HG03378 (cell line): ENCODE measurements at regions not wholly inside any gene's neighbourhood (a gene's known extent, or its start where the extent isn't known, plus 50 kb on each side); places are given as distances from the start of the nearest gene placed in this dataset.

ENCODE experiments used
- ATAC-seq: cut with Tn5 transposase; IDR thresholded peaks from one replicate; pipeline ENCODE4 v1.9.1; 2021; ENCODE audit warnings: mild to moderate bottlenecking, moderate library complexity; ENCODE audit not compliant: unreplicated experiment

GRCh38 chr21:39056636-39057035 lies 126.6 kb downstream of the PSMG1 start:
- ATAC-seq = no peak

DNA sequence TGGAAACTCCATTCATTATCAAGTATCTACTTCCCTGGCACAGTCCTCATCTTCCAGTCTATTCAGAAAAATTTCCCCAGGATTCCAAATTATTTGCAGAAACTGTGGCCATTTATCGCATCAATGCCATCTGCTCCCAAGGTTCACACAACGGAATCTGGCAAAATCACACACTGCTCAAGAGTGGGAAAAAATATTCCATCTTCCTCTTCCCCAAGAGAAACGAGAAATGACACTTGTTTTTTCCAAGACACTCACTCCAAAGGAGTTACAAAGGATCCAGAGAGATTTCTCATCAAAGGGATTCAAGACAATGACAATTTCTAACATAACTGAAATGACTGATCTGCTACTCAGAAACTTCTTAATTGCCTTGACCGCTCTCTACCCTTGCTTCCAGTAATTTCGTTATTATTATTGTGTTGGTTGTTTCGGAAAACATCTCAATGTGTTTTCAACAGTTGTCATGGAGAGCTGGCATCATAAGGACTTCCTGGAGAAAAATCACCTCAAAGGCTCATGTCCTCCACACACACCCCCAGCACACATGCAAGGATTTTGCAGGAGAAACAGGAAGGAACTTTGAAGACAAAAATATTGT lies 128.0 kb downstream of the PSMG1 start:
- ATAC-seq = no peak

DNA sequence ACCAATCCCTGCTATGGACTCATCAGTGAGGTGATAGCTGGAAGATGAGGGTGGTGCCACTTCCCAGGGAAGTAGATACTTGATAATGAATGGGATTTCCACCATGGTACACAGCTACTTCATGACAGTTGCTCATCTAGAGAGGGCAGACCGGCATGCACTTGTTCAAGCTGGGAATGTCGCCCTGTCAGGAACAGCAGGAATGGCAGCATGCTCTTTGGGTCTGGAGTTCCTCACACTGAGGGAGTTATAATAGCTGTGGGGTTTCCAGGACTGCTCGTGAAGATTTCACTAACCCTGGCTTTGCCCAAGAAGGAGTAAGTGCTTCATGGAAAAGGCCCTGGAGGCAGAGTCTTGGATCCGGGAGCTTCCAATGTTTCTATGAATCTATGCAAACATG lies 129.2 kb downstream of the PSMG1 start:
- ATAC-seq = no peak

- no peak for ATAC-seq
Measured at GRCh38 chr21:39053126-39053525, 130.1 kb downstream of the PSMG1 start.

GRCh38 chr21:39052718-39053117 lies 130.5 kb downstream of the PSMG1 start:
- ATAC-seq = no peak

- no peak for ATAC-seq
Measured at GRCh38 chr21:39051588-39051949, 131.7 kb downstream of the PSMG1 start.

DNA sequence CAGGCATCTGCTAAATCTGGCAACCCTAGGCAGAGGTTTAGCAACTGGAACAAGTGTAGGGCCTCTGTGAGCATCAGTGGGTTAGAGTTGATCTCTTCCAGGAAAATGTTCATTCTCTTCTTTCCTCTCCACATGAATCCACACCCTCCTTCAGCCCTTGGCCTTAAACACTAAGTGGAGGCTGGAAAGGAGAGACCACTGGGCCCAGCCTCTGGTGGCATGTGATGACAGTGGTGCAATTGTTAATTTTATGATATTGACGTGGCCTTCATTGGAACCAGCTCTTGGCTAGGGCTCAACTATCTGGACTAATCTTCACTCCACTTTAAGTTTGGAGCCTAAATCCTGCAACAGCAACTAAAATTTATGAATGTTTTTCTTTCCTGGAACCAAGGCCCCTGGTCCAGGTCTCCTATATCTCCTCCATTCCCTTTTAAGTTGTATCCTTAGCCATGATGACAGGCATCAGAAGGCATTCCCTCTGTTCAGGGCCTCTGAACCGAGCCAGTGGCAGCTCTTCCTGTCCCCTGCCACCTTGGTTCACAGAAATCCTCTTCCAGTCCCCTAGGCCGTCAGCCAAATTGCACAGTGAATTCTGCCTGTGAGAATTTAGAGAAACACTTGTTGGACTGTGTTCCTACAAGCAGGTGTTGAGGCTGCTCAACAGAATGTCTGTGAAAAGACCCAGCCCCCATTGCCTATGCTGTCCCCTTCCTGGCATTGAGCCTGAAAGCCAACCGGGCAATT lies 132.2 kb downstream of the PSMG1 start:
- no peak for ATAC-seq

- no peak for ATAC-seq
Measured at GRCh38 chr21:39048574-39048973, 134.7 kb downstream of the PSMG1 start.

- no peak for ATAC-seq
Measured at GRCh38 chr21:39048064-39048463, 135.2 kb downstream of the PSMG1 start.

DNA sequence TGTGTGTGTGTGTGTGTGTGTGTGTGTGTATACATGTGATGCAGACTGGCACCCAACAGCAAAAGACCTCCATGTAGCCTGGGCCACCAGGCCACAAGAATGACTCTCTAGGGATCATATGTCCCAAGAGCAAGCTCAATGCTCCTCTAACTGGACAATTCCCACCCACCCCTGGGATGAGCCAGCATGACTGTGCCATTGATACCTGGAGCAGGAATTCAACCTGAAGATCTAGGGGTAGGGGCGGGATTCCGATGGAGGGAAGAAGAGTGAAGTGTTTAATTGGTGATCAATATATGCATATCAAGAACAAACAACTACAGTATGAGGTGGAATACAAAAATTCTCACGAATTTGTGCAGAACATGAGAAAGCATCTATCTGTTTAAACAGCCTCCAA lies 136.2 kb downstream of the PSMG1 start:
- ATAC-seq = no peak

- no peak for ATAC-seq
Measured at GRCh38 chr21:39046236-39046916, 136.9 kb downstream of the PSMG1 start.

GRCh38 chr21:39041816-39042215 lies 141.4 kb downstream of the PSMG1 start:
- no peak for ATAC-seq

GRCh38 chr21:39040494-39041110 lies 142.6 kb downstream of the PSMG1 start:
- ATAC-seq = no peak

DNA sequence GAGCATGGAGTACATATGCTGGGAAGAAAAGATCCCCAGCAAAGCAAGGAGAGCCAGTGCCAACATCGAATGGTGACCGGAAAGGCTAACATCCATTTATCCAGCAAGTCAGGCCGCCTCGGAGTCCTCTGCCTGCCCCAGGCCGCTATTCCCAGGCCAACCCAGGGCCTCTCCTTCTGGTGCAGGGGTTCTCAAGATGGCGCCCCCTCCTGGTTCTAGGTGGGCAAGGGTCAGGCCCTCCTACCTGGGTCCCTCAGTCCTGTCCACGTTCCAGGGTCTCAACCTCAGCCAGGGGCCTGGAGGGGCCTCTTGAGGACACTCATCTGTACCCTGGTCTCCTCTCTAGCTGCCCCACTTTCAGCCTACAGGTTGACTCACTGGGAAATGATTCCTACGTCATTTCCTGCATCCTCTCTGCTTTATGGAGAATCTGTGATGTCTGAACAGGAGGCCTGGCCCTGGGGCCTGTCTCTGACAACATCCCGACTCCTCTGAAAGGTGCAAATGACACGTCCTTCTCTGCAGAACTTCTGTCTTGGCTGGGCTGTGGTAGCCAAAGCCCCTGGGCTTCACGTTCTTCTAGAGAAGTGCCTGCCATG lies 145.3 kb downstream of the PSMG1 start:
- no peak for ATAC-seq

DNA sequence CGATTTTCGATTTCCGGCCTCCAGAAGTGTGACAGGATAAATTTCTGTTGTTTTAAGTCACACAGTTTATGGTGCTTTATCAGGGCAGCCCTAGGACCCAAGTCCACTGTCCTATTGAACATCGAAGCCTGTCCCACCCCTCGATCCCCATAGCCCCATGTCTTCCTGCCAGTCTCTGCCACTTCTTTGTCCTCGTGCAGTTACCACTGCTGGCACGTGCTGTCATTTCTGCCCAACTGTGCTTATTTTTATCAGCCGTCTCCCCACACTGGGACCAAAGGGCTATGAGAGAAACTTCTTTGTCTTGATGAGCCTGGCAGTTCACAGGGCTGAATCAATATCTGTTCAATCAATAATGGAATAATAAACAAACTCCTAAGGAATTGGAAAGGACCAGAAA lies 146.7 kb downstream of the PSMG1 start:
- no peak for ATAC-seq

DNA sequence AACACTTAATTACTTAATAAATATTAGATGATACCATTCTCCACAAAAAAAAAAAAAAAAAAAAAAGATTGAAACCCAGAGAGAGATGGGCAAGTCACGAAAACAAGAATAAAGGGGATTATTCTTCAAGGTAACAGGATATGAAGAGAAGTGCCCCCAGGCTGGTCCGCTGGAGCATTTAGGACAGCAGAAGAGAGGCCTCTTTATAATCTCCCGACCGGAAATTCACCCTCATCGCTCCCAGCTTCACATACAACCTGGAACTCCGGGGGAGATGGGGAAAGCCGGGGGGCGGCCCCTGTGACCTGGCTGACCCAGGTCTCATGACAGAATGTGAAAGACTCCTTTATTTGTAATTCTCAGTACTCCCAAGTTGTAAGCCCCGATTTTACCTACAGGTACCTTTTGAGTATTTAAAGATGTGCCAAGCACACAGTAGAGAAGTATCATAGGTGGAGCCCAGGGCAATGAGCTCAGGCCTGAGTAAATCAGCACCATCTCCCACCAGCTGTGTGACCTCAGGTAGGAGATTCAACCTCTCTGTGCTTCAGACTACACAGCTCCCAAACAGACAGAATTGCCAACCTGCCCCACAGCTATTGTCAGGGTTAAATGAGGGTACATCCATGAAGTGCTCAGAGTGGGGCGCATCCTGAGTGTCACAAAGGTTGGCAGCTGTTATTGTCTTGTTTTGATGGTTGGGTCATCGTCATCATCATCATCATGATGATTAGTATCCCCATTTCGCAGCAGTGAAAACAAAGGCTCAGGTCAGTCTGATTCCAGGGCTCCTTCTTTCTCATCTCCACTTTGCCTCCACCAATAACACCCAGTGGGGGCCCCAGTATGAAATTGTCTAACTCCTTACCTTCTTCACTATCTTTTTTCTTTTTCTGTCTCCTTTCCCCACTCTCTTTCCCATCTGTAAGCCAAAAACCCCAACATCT lies 148.4 kb downstream of the PSMG1 start:
- no peak for ATAC-seq

DNA sequence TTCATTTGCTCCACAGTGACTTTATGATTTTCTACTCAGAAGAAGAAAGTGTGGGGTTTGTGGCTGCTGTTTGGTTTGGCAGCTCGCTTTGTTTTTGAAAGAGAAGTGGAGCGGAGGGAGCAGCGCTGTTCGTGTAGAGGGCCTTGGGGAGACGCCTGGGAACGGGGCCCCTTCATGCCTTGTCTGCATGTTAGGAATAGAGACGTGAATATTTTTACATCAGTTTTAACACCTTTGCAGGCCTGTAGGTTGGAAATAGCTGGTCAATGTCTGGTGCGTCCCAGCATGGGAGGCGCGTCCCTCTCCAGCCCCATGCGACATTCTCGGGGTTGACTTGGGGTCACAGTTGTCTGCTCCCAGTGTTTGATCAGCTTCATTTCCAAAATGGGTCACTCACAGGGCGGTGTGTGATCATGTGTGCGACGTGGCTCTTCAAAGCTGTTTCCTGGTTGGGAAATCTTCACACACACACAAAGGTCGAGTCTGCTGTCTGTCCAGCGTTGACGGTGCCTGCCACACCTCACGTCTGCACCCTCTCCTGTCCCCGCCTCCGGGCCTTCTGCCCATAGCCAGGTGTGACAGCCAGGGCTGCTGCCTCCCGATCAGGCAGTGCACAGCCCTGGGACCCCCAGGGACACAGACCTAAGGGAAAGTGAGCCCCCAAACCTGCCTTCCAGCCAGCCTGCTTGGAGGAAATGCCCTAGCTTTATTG lies 149.2 kb downstream of the PSMG1 start:
- no peak for ATAC-seq

GRCh38 chr21:39029900-39030884 lies 153.1 kb downstream of the PSMG1 start:
- ATAC-seq = no peak
